ENCODE measurements at regions not wholly inside any gene's neighbourhood (a gene's known extent, or its start where the extent isn't known, plus 50 kb on each side); places are given as distances from the start of the nearest gene placed in this dataset.

GRCh38 chr4:112053825-112054350, 91.4 kb upstream of the FAM241A start:
- TF ChIP-seq CTCF (IDR thresholded peaks at IDR 0.05 in 4 of 5, conservative IDR thresholded peaks at IDR 0.05 in 1 of 5), result no peak
- no peak for TF ChIP-seq POLR2A (IDR thresholded peaks at IDR 0.05)
